Colonic mucosa (tissue), 4 donors: ENCODE measurements at regions not wholly inside any gene's neighbourhood (a gene's known extent, or its start where the extent isn't known, plus 50 kb on each side); places are given as distances from the start of the nearest gene placed in this dataset.

Source experiments
- DNase-seq: peaks from one replicate; pipeline ENCODE4 v3.0.0-alpha.2; 2020
- H3K27ac ChIP-seq: fragments of 200-600 bp; one replicate; pipeline ENCODE4 v1.8.0; 2021
- H3K27me3 ChIP-seq: fragments of 200-600 bp; one replicate; pipeline ENCODE4 v1.8.0; 2021
- H3K36me3 ChIP-seq: fragments of 200-600 bp; one replicate; pipeline ENCODE4 v1.8.0; 2021
- H3K4me1 ChIP-seq: fragments of 200-600 bp; one replicate; pipeline ENCODE4 v1.8.0; 2021; ENCODE audit warnings: mild to moderate bottlenecking
- H3K4me3 ChIP-seq: fragments of 200-600 bp; one replicate; pipeline ENCODE4 v1.8.0; 2021
- H3K9ac ChIP-seq, 2 donors: one replicate each; pipeline ENCODE4 v1.7.0; 2013; ENCODE audit warnings: control low read depth in 2 of 2, low read depth in 2 of 2, low read length in 2 of 2
- H3K9me3 ChIP-seq: fragments of 200-600 bp; one replicate; pipeline ENCODE4 v1.8.0; 2021
- intact Hi-C: fragments of 100-400 bp; cut with DNase I; formaldehyde crosslinking; loops from one replicate; pipeline ENCODE4 v1.14.1; 2022
- TF ChIP-seq, protein P1 (sequence below): fragments of 200-600 bp; IDR thresholded peaks from one replicate; pipeline ENCODE4 v1.8.0; 2022; ENCODE audit warnings: antibody characterized with exemption, mild to moderate bottlenecking
- donor health status: healthy.
- donor health status: DM: no; HTN: no; CAD: no.
- donor health status: DM: no; HTN: no; CAD: no.

DNA sequence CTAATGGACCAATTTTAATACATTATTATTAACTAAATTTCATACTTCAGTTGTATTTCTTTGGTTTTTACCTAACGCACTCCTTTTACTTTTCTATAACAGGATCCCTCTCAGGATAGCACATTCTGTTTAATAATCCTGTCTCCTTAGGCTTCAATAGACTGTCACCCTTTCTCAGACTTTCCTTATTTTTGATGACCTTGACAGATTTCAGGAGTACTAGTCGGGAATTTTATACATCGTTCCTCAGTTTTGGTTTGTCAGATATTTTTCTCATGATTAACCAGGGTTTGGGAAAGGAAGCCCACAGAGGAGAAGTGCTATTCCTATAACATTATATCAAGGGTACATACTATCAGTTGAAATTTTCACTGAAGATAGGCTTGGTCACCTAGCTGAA, 768.0 kb upstream of the GJE1 start:
- TF ChIP-seq, protein P1, sequence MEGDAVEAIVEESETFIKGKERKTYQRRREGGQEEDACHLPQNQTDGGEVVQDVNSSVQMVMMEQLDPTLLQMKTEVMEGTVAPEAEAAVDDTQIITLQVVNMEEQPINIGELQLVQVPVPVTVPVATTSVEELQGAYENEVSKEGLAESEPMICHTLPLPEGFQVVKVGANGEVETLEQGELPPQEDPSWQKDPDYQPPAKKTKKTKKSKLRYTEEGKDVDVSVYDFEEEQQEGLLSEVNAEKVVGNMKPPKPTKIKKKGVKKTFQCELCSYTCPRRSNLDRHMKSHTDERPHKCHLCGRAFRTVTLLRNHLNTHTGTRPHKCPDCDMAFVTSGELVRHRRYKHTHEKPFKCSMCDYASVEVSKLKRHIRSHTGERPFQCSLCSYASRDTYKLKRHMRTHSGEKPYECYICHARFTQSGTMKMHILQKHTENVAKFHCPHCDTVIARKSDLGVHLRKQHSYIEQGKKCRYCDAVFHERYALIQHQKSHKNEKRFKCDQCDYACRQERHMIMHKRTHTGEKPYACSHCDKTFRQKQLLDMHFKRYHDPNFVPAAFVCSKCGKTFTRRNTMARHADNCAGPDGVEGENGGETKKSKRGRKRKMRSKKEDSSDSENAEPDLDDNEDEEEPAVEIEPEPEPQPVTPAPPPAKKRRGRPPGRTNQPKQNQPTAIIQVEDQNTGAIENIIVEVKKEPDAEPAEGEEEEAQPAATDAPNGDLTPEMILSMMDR, result no peak
- no peak overlapping the region for H3K27ac ChIP-seq
- no peaks in the 10 kb centered on the region for H3K36me3 ChIP-seq
- no peak overlapping the region for H3K9ac ChIP-seq
- H3K4me1 ChIP-seq, result no peaks in the 10 kb centered on the region
- H3K27me3 ChIP-seq, result no peaks in the 10 kb centered on the region
- no peak for DNase-seq
- no peak overlapping the region for H3K4me3 ChIP-seq
- no peaks in the 10 kb centered on the region for H3K9me3 ChIP-seq
- intact Hi-C loops, result no loop called here

DNA sequence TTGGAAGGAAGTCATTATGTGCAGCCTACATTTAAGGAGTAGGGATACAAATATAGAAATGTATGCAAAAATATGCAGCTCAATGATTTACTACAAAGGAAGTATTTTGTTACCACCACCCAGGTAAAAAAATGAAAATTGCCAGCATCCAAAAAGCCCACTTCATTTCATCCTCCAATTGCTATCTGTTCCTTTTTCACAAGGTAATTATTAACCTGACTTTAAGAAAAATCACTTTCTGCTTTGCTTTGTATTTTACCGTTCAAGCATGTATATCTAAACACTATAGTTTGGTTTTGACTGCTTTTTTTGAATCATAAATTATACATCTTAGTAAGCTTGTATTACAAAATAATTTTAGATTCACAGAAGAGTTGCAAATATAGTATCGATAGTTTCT, 768.5 kb upstream of the GJE1 start:
- H3K27ac ChIP-seq, result no peak overlapping the region
- no peaks in the 10 kb centered on the region for H3K4me1 ChIP-seq
- TF ChIP-seq, protein P1, result no peak
- H3K36me3 ChIP-seq, result no peaks in the 10 kb centered on the region
- no peaks in the 10 kb centered on the region for H3K9me3 ChIP-seq
- DNase-seq, result no peak
- H3K9ac ChIP-seq, result no peak overlapping the region
- no peak overlapping the region for H3K4me3 ChIP-seq
- no peaks in the 10 kb centered on the region for H3K27me3 ChIP-seq
- intact Hi-C loops, result no loop called here

DNA sequence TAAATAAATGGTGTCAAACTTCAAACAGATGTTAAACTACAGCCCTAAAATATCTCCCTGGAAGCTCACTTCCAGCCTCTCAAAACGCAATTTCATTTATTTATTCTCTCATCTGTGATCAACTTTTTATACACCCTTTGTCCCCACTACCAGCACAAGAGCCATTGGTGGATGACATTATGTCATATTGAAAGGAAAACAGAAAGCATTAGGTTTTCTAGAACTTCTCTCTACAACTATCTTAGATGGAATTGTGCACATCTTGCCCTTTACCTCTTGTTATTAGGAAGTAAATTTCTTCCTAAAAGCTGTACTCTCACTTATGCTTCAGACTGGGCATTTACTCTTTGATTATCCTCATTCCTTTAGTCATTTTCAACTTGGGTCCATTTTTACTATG, 771.2 kb upstream of the GJE1 start:
- H3K27ac ChIP-seq, result no peak overlapping the region
- H3K36me3 ChIP-seq, result no peaks in the 10 kb centered on the region
- H3K9ac ChIP-seq, result no peak overlapping the region
- DNase-seq, result no peak
- H3K9me3 ChIP-seq, result no peaks in the 10 kb centered on the region
- intact Hi-C loops, result no loop called here
- no peaks in the 10 kb centered on the region for H3K4me1 ChIP-seq
- no peak overlapping the region for H3K4me3 ChIP-seq
- TF ChIP-seq, protein P1, result no peak
- no peaks in the 10 kb centered on the region for H3K27me3 ChIP-seq

DNA sequence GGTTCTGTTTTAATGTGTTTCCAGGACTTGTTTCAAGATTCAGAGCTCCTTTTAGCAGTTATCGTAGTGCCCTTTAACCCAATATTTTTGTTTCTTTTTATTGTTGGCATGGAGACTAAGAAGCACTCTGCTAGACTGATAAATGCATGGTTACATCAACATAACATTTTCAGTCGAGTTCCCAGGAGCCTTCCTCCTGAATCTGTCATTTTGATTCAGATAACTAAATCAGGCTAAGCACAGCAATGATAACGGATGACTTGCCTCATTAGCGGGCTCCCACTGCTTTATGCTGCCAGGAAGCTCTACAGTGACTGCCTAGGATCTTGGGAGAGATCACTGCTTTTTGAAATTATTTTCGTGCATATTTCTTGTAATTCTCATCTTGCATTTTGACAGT, 772.8 kb upstream of the GJE1 start:
- DNase-seq, result no peak
- Histone ChIP-seq H3K27me3 (no peaks in the 10 kb centered on the region), H3K36me3 (no peaks in the 10 kb centered on the region), H3K4me1 (no peaks in the 10 kb centered on the region), H3K9me3 (no peaks in the 10 kb centered on the region), H3K4me3 (no peak overlapping the region), H3K27ac (no peak overlapping the region), H3K9ac (no peak overlapping the region)
- TF ChIP-seq, protein P1, result no peak
- intact Hi-C loops, result no loop called here

DNA sequence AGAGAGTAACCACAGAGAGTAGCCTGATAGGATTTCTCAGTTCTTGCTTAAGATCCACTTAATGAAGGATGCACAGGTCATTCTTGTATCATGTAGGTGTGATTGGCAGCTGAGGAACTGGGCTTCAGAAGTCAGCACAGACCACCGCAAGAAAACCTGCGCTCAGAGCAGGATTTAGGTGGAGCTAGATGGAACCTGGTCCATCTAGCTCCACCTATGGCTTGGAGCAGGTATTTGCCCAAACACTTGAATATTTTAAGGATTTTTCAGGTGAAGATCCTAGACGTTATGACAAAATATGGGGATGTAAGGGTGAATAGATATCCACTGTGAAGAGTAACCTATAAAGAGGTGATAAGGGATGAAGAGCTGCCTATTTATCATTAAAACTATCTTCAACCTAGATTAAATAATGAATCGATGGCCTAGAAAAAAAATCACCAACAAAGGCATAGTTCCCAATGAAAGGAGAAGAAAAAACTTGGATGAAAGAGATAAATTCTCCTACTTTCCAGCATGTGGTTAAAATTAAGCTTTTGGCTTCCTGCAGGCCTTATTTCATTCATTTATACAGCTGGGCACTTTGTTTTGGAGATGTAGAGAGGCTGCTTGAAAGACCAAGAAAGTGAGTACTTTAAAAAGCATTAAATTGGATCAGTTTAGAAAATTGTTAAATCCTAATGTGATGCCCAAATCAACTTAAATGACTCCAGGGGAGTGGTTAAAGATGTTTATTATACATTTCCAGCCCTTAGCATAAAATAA, 778.4 kb upstream of the GJE1 start:
- Histone ChIP-seq H3K9ac (no peak overlapping the region), H3K27me3 (no peaks in the 10 kb centered on the region), H3K27ac (no peak overlapping the region), H3K4me1 (no peaks in the 10 kb centered on the region), H3K36me3 (no peaks in the 10 kb centered on the region), H3K9me3 (no peaks in the 10 kb centered on the region), H3K4me3 (no peak overlapping the region)
- intact Hi-C loops, result no loop called here
- DNase-seq, result no peak
- TF ChIP-seq, protein P1, result no peak
